ENCODE measurements at regions not wholly inside any gene's neighbourhood (a gene's known extent, or its start where the extent isn't known, plus 50 kb on each side); places are given as distances from the start of the nearest gene placed in this dataset.

- TF ChIP-seq EZH2 (IDR thresholded peaks at IDR 0.05; ENCODE audit: insufficient read depth, poor library complexity, severe bottlenecking) (no peak), EZH2phosphoT487 (IDR thresholded peaks at IDR 0.05; ENCODE audit: insufficient read depth, low read depth) (no peak)
Measured at GRCh38 chr6:120489941-120490340, 844.3 kb downstream of the TBC1D32 start.
